ENCODE measurements at regions not wholly inside any gene's neighbourhood (a gene's known extent, or its start where the extent isn't known, plus 50 kb on each side); places are given as distances from the start of the nearest gene placed in this dataset.
A peak's percentile ranks its signal among the peaks of the same experiment; 100 is the strongest.

GRCh38 chr7:21253740-21254687 is 173.9 kb upstream of the SP4 start:
- peaks cover 58% of the 10 kb centered on the region for H3K4me1 Mint-ChIP-seq
- ATAC-seq (peak; percentile 96), DNase-seq (ENCODE audit: low spot score) (peak; percentile 82)
- TF ChIP-seq CTCF (IDR thresholded peaks at IDR 0.05), result peak; percentile 58
- no peak for TF ChIP-seq MAX (CRISPR knock-in tag; IDR thresholded peaks at IDR 0.05)
- 0 out of 2 replicates have a peak, but pooled peaks have one; percentile 32 for TF ChIP-seq CREM (CRISPR knock-in tag; IDR thresholded peaks at IDR 0.05)
- no peak for TF ChIP-seq ESRRA (CRISPR knock-in tag; IDR thresholded peaks at IDR 0.05; ENCODE audit: borderline replicate concordance)
- TF ChIP-seq NFATC4 (CRISPR knock-in tag; IDR thresholded peaks at IDR 0.05), result no peak
- no peaks in the 10 kb centered on the region for H3K27me3 Mint-ChIP-seq (ENCODE audit: low read depth)
- CTCF ChIA-PET, result interaction anchor here (0.5 to 5.5 kb wide), 76 partner anchors 8 to 829 kb away, joined by 3 to 74 read pairs (median 4); partner anchors contain the start of genes SP4 and SP8
- no peak overlapping the region for H3K27ac Mint-ChIP-seq
- POLR2A ChIA-PET, result interaction anchor here (0.6 to 1.4 kb wide), 3 partner anchors 31 to 478 kb away, joined by 3 to 4 read pairs (median 3); no protein-coding TSS in a partner anchor
- H3K36me3 Mint-ChIP-seq, result no peaks in the 10 kb centered on the region
- peaks cover 5% of the 10 kb centered on the region for H3K9me3 Mint-ChIP-seq
- H3K4me3 Mint-ChIP-seq, result peak overlapping the region; percentile 58

- ChIA-PET POLR2A (no interaction called here), CTCF (interaction anchor here (1.3 to 5.5 kb wide), 3 partner anchors 251 to 511 kb away, joined by 5 to 74 read pairs (median 7); no protein-coding TSS in a partner anchor)
- ATAC-seq (no peak), DNase-seq (ENCODE audit: low spot score) (no peak)
- Mint-ChIP-seq H3K4me1 (peaks cover 49% of the 10 kb centered on the region), H3K27ac (no peak overlapping the region), H3K36me3 (no peaks in the 10 kb centered on the region), H3K4me3 (no peak overlapping the region), H3K27me3 (ENCODE audit: low read depth) (no peaks in the 10 kb centered on the region), H3K9me3 (peaks cover 5% of the 10 kb centered on the region)
- TF ChIP-seq ATF1 (CRISPR knock-in tag; IDR thresholded peaks at IDR 0.05) (no peak), TCF7 (CRISPR knock-in tag; IDR thresholded peaks at IDR 0.05; ENCODE audit: low read depth) (no peak), ZMAT4 (CRISPR knock-in tag; IDR thresholded peaks at IDR 0.05) (no peak), ATF3 (CRISPR knock-in tag; conservative IDR thresholded peaks at IDR 0.05) (no peak), HMGXB4 (CRISPR knock-in tag; IDR thresholded peaks at IDR 0.05) (no peak), TEAD4 (CRISPR knock-in tag; IDR thresholded peaks at IDR 0.05) (no peak)
Measured at GRCh38 chr7:21256310-21256877, 171.5 kb upstream of the SP4 start.

- ATAC-seq, result no peak
- no peaks in the 10 kb centered on the region for H3K27me3 Mint-ChIP-seq (ENCODE audit: low read depth)
- CTCF ChIA-PET, result interaction anchor here (0.7 to 4.4 kb wide), 4 partner anchors 290 to 822 kb away, joined by 3 to 24 read pairs (median 4); no protein-coding TSS in a partner anchor
- no peak for TF ChIP-seq ESRRA (CRISPR knock-in tag; IDR thresholded peaks at IDR 0.05; ENCODE audit: borderline replicate concordance)
- TF ChIP-seq E2F5 (CRISPR knock-in tag; IDR thresholded peaks at IDR 0.05), result no peak
- TF ChIP-seq SOX15 (CRISPR knock-in tag; IDR thresholded peaks at IDR 0.05), result no peak
- TF ChIP-seq NR2C2 (CRISPR knock-in tag; IDR thresholded peaks at IDR 0.05), result no peak
- TF ChIP-seq ZBTB21 (CRISPR knock-in tag; IDR thresholded peaks at IDR 0.05; ENCODE audit: borderline replicate concordance), result no peak
- TF ChIP-seq STAT6 (CRISPR knock-in tag; conservative IDR thresholded peaks at IDR 0.05; ENCODE audit: low read depth), result no peak
- no peak for TF ChIP-seq JAZF1 (CRISPR knock-in tag; IDR thresholded peaks at IDR 0.05)
- no peak for TF ChIP-seq CDX4 (CRISPR knock-in tag; IDR thresholded peaks at IDR 0.05; ENCODE audit: borderline replicate concordance)
- TF ChIP-seq SMAD3 (CRISPR knock-in tag; IDR thresholded peaks at IDR 0.05; ENCODE audit: borderline replicate concordance), result no peak
- TF ChIP-seq GTF2I (CRISPR knock-in tag; conservative IDR thresholded peaks at IDR 0.05), result no peak
- no peak for TF ChIP-seq RORB (CRISPR knock-in tag; IDR thresholded peaks at IDR 0.05)
Measured at GRCh38 chr7:21260939-21261338, 166.9 kb upstream of the SP4 start.

More at GRCh38 chr7:21260939-21261338, 166.9 kb upstream of the SP4 start:
- Mint-ChIP-seq H3K4me1 (peaks cover 24% of the 10 kb centered on the region), H3K27ac (no peak overlapping the region), H3K36me3 (no peaks in the 10 kb centered on the region), H3K4me3 (peak overlapping the region; percentile 8; the same call in 1 of the 2 replicates), H3K9me3 (peaks cover 5% of the 10 kb centered on the region)
- no peak for DNase-seq (ENCODE audit: low spot score)
- POLR2A ChIA-PET, result no interaction called here
